ENCODE measurements at regions not wholly inside any gene's neighbourhood (a gene's known extent, or its start where the extent isn't known, plus 50 kb on each side); places are given as distances from the start of the nearest gene placed in this dataset.

DNA sequence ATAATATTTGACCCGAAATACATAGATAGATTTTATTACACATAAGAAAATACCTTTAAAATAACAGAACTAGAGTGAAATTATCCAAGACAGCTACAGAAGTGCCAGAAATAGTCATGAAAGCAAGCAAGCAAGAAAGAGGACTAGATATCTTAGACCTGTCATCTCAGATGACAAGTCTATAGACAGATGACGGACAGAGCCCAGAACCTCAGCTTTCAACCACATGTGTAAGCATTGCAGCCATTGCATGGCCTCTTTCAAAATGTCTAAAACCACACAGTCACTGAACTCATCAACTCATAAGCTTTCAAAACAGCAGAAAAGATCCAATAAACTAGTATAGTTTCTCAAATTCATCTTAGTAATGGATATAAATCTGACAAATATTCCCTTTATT is 59.8 kb upstream of the FHIT start:
- Histone ChIP-seq H3K27ac (no peak overlapping the region), H3K9me3 (ENCODE audit: low read depth) (no peaks in the 10 kb centered on the region), H3K27me3 (no peaks in the 10 kb centered on the region), H3K4me1 (ENCODE audit: low read depth) (peaks cover 9% of the 10 kb centered on the region), H3K4me3 (no peak overlapping the region), H3K36me3 (no peaks in the 10 kb centered on the region)
- no peak for DNase-seq (ENCODE audit: low read depth in 1 of 2, low spot score in 1 of 2)
- no peak for TF ChIP-seq CTCF (IDR thresholded peaks at IDR 0.05; ENCODE audit: low read depth, low read length)

GRCh38 chr3:61315871-61316270 is 64.6 kb upstream of the FHIT start:
- peak; percentile 15 to 77 for DNase-seq (ENCODE audit: low read depth in 1 of 2, low spot score in 1 of 2)

DNA sequence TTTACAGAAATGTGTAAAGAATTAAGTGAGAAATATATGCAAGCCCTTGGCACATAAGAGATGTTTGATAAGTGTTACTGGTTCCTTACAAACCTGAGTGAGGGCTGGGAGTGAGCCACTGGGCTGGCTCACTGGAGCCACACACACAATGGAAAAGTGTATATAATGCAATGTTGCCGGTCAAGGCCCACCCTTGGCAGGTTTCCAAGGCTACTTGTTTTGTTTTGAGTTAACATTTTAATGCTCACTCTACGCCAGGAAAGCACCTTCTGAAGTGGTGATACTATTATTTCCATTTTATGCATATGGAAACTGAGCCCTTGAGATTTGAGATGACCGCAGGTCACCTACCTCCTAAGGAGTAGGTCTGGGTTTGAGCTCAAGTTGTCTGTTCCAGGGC is 71.8 kb upstream of the FHIT start:
- Histone ChIP-seq H3K27me3 (no peaks in the 10 kb centered on the region), H3K9me3 (ENCODE audit: low read depth) (no peaks in the 10 kb centered on the region), H3K36me3 (no peaks in the 10 kb centered on the region), H3K27ac (no peak overlapping the region), H3K4me1 (ENCODE audit: low read depth) (no peaks in the 10 kb centered on the region), H3K4me3 (no peak overlapping the region)
- no peak for DNase-seq (ENCODE audit: low read depth in 1 of 2, low spot score in 1 of 2)
- TF ChIP-seq CTCF (IDR thresholded peaks at IDR 0.05; ENCODE audit: low read depth, low read length) = no peak

More at GRCh38 chr3:61315871-61316270, 64.6 kb upstream of the FHIT start:
- TF ChIP-seq CTCF (IDR thresholded peaks at IDR 0.05; ENCODE audit: low read depth, low read length) = no peak
- Histone ChIP-seq H3K4me1 (ENCODE audit: low read depth) (peaks cover 5% of the 10 kb centered on the region), H3K9me3 (ENCODE audit: low read depth) (no peaks in the 10 kb centered on the region), H3K4me3 (no peak overlapping the region), H3K27ac (no peak overlapping the region), H3K27me3 (no peaks in the 10 kb centered on the region), H3K36me3 (no peaks in the 10 kb centered on the region)

- DNase-seq (ENCODE audit: low read depth in 1 of 2, low spot score in 1 of 2) = no peak
- no peaks in the 10 kb centered on the region for H3K27me3 ChIP-seq
- no peak overlapping the region for H3K27ac ChIP-seq
Observed at GRCh38 chr3:61331929-61332552, 80.8 kb upstream of the FHIT start.

DNA sequence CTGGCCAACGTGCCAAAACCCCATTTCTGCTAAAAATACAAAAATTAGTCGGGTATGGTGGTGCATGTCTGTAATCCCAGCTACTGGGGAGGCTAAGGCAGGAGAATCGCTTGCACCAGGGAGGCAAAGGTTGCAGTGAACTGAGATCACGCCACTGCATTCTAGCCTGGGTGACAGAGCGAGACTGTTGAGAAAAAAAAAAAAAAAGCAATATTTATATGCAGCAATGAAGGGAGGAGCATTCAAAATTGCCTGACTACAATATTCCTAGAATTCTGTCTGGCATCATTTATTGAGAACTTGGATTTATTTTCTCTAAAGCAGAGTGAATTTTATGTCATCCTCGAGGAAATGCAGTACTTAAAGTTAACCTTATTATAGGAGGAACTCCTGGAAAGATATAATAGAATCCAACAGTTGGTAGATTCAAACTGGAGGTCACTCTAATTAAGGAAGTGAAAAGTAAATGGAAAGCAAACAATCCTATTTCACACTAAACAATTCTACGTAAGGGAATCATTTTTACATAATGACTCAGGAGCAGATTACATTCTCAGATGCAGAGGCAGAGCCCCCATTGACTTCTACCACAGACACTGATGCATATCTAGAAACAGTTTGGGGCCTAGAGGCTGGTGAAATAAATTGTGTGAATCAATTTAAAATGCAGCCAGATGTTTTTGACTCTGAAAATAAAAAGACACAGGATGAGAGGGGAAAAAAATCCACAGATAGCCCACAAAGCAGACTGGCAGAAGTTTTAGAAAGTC is 82.1 kb upstream of the FHIT start:
- TF ChIP-seq CTCF (IDR thresholded peaks at IDR 0.05; ENCODE audit: low read depth, low read length) = no peak
- no peaks in the 10 kb centered on the region for H3K27me3 ChIP-seq
- H3K27ac ChIP-seq = no peak overlapping the region
- no peak overlapping the region for H3K4me3 ChIP-seq
- H3K4me1 ChIP-seq (ENCODE audit: low read depth) = no peaks in the 10 kb centered on the region
- no peaks in the 10 kb centered on the region for H3K9me3 ChIP-seq (ENCODE audit: low read depth)
- H3K36me3 ChIP-seq = no peaks in the 10 kb centered on the region
- no peak for DNase-seq (ENCODE audit: low read depth in 1 of 2, low spot score in 1 of 2)

More at GRCh38 chr3:61331929-61332552, 80.8 kb upstream of the FHIT start:
- H3K4me3 ChIP-seq = no peak overlapping the region
- H3K36me3 ChIP-seq = no peaks in the 10 kb centered on the region
- no peak for TF ChIP-seq CTCF (IDR thresholded peaks at IDR 0.05; ENCODE audit: low read depth, low read length)
- no peaks in the 10 kb centered on the region for H3K4me1 ChIP-seq (ENCODE audit: low read depth)
- no peaks in the 10 kb centered on the region for H3K9me3 ChIP-seq (ENCODE audit: low read depth)

Data from cardiac muscle cell (in vitro differentiated cells and primary cell).